ENCODE measurements at regions not wholly inside any gene's neighbourhood (a gene's known extent, or its start where the extent isn't known, plus 50 kb on each side); places are given as distances from the start of the nearest gene placed in this dataset.

- no peak for TF ChIP-seq CTCF (IDR thresholded peaks at IDR 0.05)
- TF ChIP-seq POLR2A (IDR thresholded peaks at IDR 0.05): no peak
- no peak for TF ChIP-seq POLR2AphosphoS5 (IDR thresholded peaks at IDR 0.05; ENCODE audit: insufficient read depth in 1 of 2, low read depth in 1 of 2)
Observed at GRCh38 chr3:150315721-150316120, 92.4 kb upstream of the TSC22D2 start.
